ENCODE measurements at regions not wholly inside any gene's neighbourhood (a gene's known extent, or its start where the extent isn't known, plus 50 kb on each side); places are given as distances from the start of the nearest gene placed in this dataset.

DNA sequence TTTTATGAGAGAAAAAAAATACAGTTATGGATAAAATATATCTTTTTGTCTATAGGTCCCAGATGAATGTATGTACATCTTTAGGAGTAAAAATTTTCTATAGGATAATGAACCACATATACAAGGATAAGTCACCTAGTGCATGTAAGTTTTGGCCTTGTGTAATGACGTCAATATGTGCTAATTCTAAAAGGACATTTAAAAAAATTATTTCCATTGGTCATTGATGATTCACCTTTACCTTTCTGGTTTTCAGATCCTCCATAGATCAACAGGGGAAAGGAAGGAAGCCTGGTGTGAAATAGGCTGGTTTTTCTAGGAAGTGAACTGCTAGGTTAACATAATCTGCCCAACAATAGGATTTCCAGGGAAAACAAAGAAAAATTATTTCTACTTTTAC, 684.3 kb upstream of the SOX9 start:
- TF ChIP-seq, protein P1, sequence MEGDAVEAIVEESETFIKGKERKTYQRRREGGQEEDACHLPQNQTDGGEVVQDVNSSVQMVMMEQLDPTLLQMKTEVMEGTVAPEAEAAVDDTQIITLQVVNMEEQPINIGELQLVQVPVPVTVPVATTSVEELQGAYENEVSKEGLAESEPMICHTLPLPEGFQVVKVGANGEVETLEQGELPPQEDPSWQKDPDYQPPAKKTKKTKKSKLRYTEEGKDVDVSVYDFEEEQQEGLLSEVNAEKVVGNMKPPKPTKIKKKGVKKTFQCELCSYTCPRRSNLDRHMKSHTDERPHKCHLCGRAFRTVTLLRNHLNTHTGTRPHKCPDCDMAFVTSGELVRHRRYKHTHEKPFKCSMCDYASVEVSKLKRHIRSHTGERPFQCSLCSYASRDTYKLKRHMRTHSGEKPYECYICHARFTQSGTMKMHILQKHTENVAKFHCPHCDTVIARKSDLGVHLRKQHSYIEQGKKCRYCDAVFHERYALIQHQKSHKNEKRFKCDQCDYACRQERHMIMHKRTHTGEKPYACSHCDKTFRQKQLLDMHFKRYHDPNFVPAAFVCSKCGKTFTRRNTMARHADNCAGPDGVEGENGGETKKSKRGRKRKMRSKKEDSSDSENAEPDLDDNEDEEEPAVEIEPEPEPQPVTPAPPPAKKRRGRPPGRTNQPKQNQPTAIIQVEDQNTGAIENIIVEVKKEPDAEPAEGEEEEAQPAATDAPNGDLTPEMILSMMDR (IDR thresholded peaks at IDR 0.05), result no peak
- TF ChIP-seq POLR2A (IDR thresholded peaks at IDR 0.05), result no peak
